Sigmoid colon (tissue), 6 donors: ENCODE measurements at regions not wholly inside any gene's neighbourhood (a gene's known extent, or its start where the extent isn't known, plus 50 kb on each side); places are given as distances from the start of the nearest gene placed in this dataset.

Experiments
- DNase-seq: peaks from one replicate; pipeline ENCODE4 v3.0.0-alpha.2; 2019
- H3K27ac ChIP-seq, 4 donors: fragments of 200-600 bp; sonication (generic); one replicate each; pipeline ENCODE4 v1.5.1; 2016 to 2019; ENCODE audit warnings: mild to moderate bottlenecking in 1 of 4
- H3K27me3 ChIP-seq, 3 donors: fragments of 200-600 bp; sonication (generic); one replicate each; pipeline ENCODE4 v1.5.1; 2019; ENCODE audit warnings: mild to moderate bottlenecking in 1 of 3
- H3K36me3 ChIP-seq, 4 donors: fragments of 200-600 bp; sonication (generic); one replicate each; pipeline ENCODE4 v1.5.1; 2016 to 2019
- H3K4me1 ChIP-seq, 4 donors: fragments of 200-600 bp; sonication (generic); one replicate each; pipeline ENCODE4 v1.5.1; 2017 to 2019
- H3K4me3 ChIP-seq, 4 donors: fragments of 200-600 bp; sonication (generic); one replicate each; pipeline ENCODE4 v1.5.1; 2017 to 2019; ENCODE audit warnings: mild to moderate bottlenecking in 2 of 4, moderate library complexity in 1 of 4
- H3K9me3 ChIP-seq, 4 donors: fragments of 200-600 bp in 3 of 4; sonication (generic) in 3 of 4; one replicate each; pipeline versions ENCODE4 v1.5.1 to v1.6.1; 2013 to 2019
- EP300 ChIP-seq, 4 donors: sonication (generic); formaldehyde crosslinking; IDR thresholded peaks; one replicate each; pipeline ENCODE4 v1.6.1; 2017; ENCODE audit warnings: antibody characterized with exemption in 4 of 4
- POLR2A ChIP-seq, 2 donors: fragments of 450-650 bp; IDR thresholded peaks; one replicate each; pipeline ENCODE4 v1.6.1; 2016; ENCODE audit warnings: antibody characterized with exemption in 2 of 2, mild to moderate bottlenecking in 2 of 2, moderate library complexity in 2 of 2
- POLR2AphosphoS5 ChIP-seq, 4 donors: sonication (generic); formaldehyde crosslinking; IDR thresholded peaks; one replicate each; pipeline ENCODE4 v1.6.1; 2017; ENCODE audit warnings: antibody characterized with exemption in 4 of 4
- WGBS, 2 donors: extraction: QIAGEN DNeasy Blood & Tissue Kit; methylation state at CpG; one replicate each; pipeline ENCODE4 v1.1.7; 2013; 5-methylcytosine and 5-hydroxymethylcytosine counted together
- intact Hi-C: fragments of 100-400 bp; cut with DNase I; formaldehyde crosslinking; loops from one replicate; pipeline ENCODE4 v1.15.1; 2023
- TF ChIP-seq, protein P1 (sequence below), 4 experiments: fragments of 450-650 bp in 3 of 4; fragments of 200-600 bp in 1 of 4; IDR thresholded peaks; one replicate each; pipeline ENCODE4 v1.5.1; 2016 to 2019; ENCODE audit warnings: antibody characterized with exemption in 4 of 4, mild to moderate bottlenecking in 3 of 4, moderate library complexity in 2 of 4
- donor health status: healthy with polysubstance abuse.
- donor health status: healthy.

DNA sequence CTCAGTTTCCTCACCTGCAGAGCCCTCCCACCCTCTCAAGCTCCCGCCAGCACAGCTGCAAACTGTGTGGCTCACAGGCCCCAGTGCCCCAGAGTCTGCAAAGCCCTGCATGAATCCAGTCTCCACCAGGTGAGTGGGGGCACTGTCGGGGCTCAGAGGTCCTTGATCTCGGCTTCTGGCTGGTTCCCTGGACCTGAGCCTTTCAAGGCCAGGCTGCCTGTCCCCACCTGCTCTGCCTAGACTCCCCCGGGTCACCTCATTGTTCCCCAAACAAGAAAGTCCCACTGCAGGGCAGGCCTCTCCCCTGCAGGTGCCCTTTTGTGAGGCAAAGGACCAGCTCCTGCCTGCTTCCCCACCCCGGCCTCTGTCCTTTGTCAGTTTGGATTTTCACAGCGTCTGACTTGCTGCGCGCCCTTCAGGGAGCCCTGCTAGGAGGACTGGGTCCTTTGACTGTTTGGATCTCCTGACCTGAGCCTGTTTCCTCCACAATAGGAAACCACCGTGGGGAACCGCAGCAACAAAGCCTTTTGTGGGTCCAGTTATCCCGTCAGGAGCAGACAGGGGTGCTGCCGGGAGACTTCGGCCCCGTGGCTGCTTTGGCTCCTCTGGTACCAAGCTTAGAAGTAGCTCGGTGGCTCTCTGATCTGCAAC, 200.5 kb upstream of the HDAC4 start:
- H3K4me3 ChIP-seq = no peak overlapping the region
- H3K36me3 ChIP-seq = no peaks in the 10 kb centered on the region
- H3K27ac ChIP-seq = no peak overlapping the region
- H3K9me3 ChIP-seq = no peaks in the 10 kb centered on the region
- TF ChIP-seq POLR2A (IDR thresholded peaks at IDR 0.05) (no peak), EP300 (IDR thresholded peaks at IDR 0.05) (no peak), POLR2AphosphoS5 (IDR thresholded peaks at IDR 0.05) (no peak)
- TF ChIP-seq, protein P1, sequence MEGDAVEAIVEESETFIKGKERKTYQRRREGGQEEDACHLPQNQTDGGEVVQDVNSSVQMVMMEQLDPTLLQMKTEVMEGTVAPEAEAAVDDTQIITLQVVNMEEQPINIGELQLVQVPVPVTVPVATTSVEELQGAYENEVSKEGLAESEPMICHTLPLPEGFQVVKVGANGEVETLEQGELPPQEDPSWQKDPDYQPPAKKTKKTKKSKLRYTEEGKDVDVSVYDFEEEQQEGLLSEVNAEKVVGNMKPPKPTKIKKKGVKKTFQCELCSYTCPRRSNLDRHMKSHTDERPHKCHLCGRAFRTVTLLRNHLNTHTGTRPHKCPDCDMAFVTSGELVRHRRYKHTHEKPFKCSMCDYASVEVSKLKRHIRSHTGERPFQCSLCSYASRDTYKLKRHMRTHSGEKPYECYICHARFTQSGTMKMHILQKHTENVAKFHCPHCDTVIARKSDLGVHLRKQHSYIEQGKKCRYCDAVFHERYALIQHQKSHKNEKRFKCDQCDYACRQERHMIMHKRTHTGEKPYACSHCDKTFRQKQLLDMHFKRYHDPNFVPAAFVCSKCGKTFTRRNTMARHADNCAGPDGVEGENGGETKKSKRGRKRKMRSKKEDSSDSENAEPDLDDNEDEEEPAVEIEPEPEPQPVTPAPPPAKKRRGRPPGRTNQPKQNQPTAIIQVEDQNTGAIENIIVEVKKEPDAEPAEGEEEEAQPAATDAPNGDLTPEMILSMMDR (IDR thresholded peaks at IDR 0.05) = no peak
- H3K27me3 ChIP-seq = peaks cover 0 to 4% (median 0%) of the 10 kb centered on the region in 3 donors
- no peaks in the 10 kb centered on the region for H3K4me1 ChIP-seq
- DNase-seq = peak; percentile 52
- intact Hi-C loops = no loop called here
- WGBS, 2 donors = 77 to 82% methylated on average over 15 of the region's 15 CpGs

- H3K4me1 ChIP-seq = no peaks in the 10 kb centered on the region
- no peaks in the 10 kb centered on the region for H3K36me3 ChIP-seq
- TF ChIP-seq, protein P1 (IDR thresholded peaks at IDR 0.05) = no peak
- TF ChIP-seq POLR2AphosphoS5 (IDR thresholded peaks at IDR 0.05) = no peak
- no peak for TF ChIP-seq EP300 (IDR thresholded peaks at IDR 0.05)
- no peak for TF ChIP-seq POLR2A (IDR thresholded peaks at IDR 0.05)
- H3K27me3 ChIP-seq = peaks cover 0 to 4% (median 0%) of the 10 kb centered on the region in 3 donors
- H3K9me3 ChIP-seq = no peaks in the 10 kb centered on the region
- H3K4me3 ChIP-seq = no peak overlapping the region
- WGBS, 2 donors = 70 to 73% methylated on average over 5 of the region's 5 CpGs
- intact Hi-C loops = no loop called here
- DNase-seq = peak; percentile 28
- no peak overlapping the region for H3K27ac ChIP-seq
These were observed 199.8 kb upstream of the HDAC4 start for GRCh38 chr2:239600650-239601049.

- H3K4me3 ChIP-seq = no peak overlapping the region
- DNase-seq = peak; percentile 21
- 76 to 82% methylated on average over 14 of the region's 14 CpGs for WGBS, 2 donors
- TF ChIP-seq EP300 (IDR thresholded peaks at IDR 0.05) (no peak), POLR2A (IDR thresholded peaks at IDR 0.05) (no peak), POLR2AphosphoS5 (IDR thresholded peaks at IDR 0.05) (no peak)
- TF ChIP-seq, protein P1 (IDR thresholded peaks at IDR 0.05) = no peak
- H3K9me3 ChIP-seq = no peaks in the 10 kb centered on the region
- H3K27me3 ChIP-seq = peaks cover 0 to 4% (median 0%) of the 10 kb centered on the region in 3 donors
- no peaks in the 10 kb centered on the region for H3K4me1 ChIP-seq
- H3K27ac ChIP-seq = no peak overlapping the region
- no peaks in the 10 kb centered on the region for H3K36me3 ChIP-seq
- intact Hi-C loops = no loop called here
These were observed 199.3 kb upstream of the HDAC4 start for GRCh38 chr2:239600001-239600593.

- TF ChIP-seq, protein P1 (IDR thresholded peaks at IDR 0.05) = no peak
- no peak for TF ChIP-seq POLR2AphosphoS5 (IDR thresholded peaks at IDR 0.05)
- TF ChIP-seq POLR2A (IDR thresholded peaks at IDR 0.05) = no peak
- no peak for TF ChIP-seq EP300 (IDR thresholded peaks at IDR 0.05)
- Histone ChIP-seq H3K9me3 (no peaks in the 10 kb centered on the region), H3K27me3 (no peaks in the 10 kb centered on the region), H3K4me1 (no peaks in the 10 kb centered on the region), H3K36me3 (no peaks in the 10 kb centered on the region), H3K27ac (no peak overlapping the region), H3K4me3 (no peak overlapping the region)
- peak; percentile 58 for DNase-seq
- 81 to 87% methylated on average over 14 of the region's 14 CpGs for WGBS, 2 donors
- intact Hi-C loops = no loop called here
These were observed 198.5 kb upstream of the HDAC4 start for GRCh38 chr2:239599299-239599698.
